ENCODE measurements at regions not wholly inside any gene's neighbourhood (a gene's known extent, or its start where the extent isn't known, plus 50 kb on each side); places are given as distances from the start of the nearest gene placed in this dataset.

GRCh38 chr2:234852941-234853340, 98.9 kb upstream of the SH3BP4 start:
- WGBS, 2 experiments (ENCODE audit: extremely low coverage in 1 of 2, insufficient coverage in 1 of 2, insufficient read length in 1 of 2, insufficient replicate concordance in 2 of 2, low coverage in 1 of 2, low lambda C conversion rate in 2 of 2, missing lambda C conversion rate in 1 of 2), result 81% methylated on average over 5 of the region's 5 CpGs; no CpG with 5 or more reads in 1 of the 2 experiments
- no peak for TF ChIP-seq SUZ12 (IDR thresholded peaks at IDR 0.05; ENCODE audit: low read length)
- TF ChIP-seq SP4 (IDR thresholded peaks at IDR 0.05; ENCODE audit: low read length), result no peak
- no peak for TF ChIP-seq YY1 (IDR thresholded peaks at IDR 0.05; ENCODE audit: low read depth, low read length)
- TF ChIP-seq JUND (IDR thresholded peaks at IDR 0.05; ENCODE audit: low read length), result no peak
- TF ChIP-seq SP2 (IDR thresholded peaks at IDR 0.05; ENCODE audit: low read length), result no peak
- TF ChIP-seq CREB1 (IDR thresholded peaks at IDR 0.05), result no peak
- TF ChIP-seq, protein P1, sequence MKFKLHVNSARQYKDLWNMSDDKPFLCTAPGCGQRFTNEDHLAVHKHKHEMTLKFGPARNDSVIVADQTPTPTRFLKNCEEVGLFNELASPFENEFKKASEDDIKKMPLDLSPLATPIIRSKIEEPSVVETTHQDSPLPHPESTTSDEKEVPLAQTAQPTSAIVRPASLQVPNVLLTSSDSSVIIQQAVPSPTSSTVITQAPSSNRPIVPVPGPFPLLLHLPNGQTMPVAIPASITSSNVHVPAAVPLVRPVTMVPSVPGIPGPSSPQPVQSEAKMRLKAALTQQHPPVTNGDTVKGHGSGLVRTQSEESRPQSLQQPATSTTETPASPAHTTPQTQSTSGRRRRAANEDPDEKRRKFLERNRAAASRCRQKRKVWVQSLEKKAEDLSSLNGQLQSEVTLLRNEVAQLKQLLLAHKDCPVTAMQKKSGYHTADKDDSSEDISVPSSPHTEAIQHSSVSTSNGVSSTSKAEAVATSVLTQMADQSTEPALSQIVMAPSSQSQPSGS (IDR thresholded peaks at IDR 0.05; ENCODE audit: low read length), result no peak
- no peak for TF ChIP-seq CHD1 (IDR thresholded peaks at IDR 0.05; ENCODE audit: low read depth, low read length)
- no peak for TF ChIP-seq KDM4A (IDR thresholded peaks at IDR 0.05; ENCODE audit: low read depth, low read length, severe bottlenecking)
- no peak for TF ChIP-seq EP300 (IDR thresholded peaks at IDR 0.05; ENCODE audit: borderline replicate concordance in 1 of 2, low read depth in 2 of 2, low read length in 2 of 2)
- no peak for TF ChIP-seq ZNF274 (IDR thresholded peaks at IDR 0.05; ENCODE audit: borderline replicate concordance, extremely low read depth, low read length)
- TF ChIP-seq POLR2AphosphoS5 (IDR thresholded peaks at IDR 0.05; ENCODE audit: low read depth, low read length), result no peak
- TF ChIP-seq HDAC6 (IDR thresholded peaks at IDR 0.05; ENCODE audit: low read depth, low read length), result no peak
- TF ChIP-seq NRF1 (IDR thresholded peaks at IDR 0.05; ENCODE audit: low read depth, low read length), result no peak

More at GRCh38 chr2:234852941-234853340, 98.9 kb upstream of the SH3BP4 start:
- FAIRE-seq (no peak), DNase-seq (ENCODE audit: low read depth in 1 of 2, low spot score in 2 of 2) (no peak)
- H2BK5ac ChIP-seq (ENCODE audit: low read depth, low read length), result no peak overlapping the region
- H3K9me3 ChIP-seq (ENCODE audit: insufficient read depth in 2 of 2, low read depth in 1 of 2, low read length in 1 of 2), result peaks cover 0 to 3% of the 10 kb centered on the region in 2 experiments; a peak in 1 of 4 replicates
- ChIA-PET CTCF (ENCODE audit: partially characterized antibody) (interaction anchor here (1.0 to 1.4 kb wide), 2 partner anchors 29 to 240 kb away, joined by 3 to 4 read pairs; no protein-coding TSS in a partner anchor), POLR2A (ENCODE audit: partially characterized antibody) (no interaction called here)
- H3K18ac ChIP-seq (ENCODE audit: extremely low read depth, low read length), result no peak overlapping the region
- no peak overlapping the region for H3K23ac ChIP-seq (ENCODE audit: insufficient read length)
- H2BK20ac ChIP-seq (ENCODE audit: low read length), result no peak overlapping the region
- H3K4me1 ChIP-seq (replicated peaks in 1 of 4; ENCODE audit: control insufficient read depth in 3 of 4, insufficient read depth in 4 of 4, low read length in 3 of 4), result peaks cover 0 to 1% (median 0%) of the 10 kb centered on the region in 4 experiments; a peak in 1 of 7 replicates
- H4K8ac ChIP-seq (ENCODE audit: extremely low read depth, insufficient read depth, low read length), result no peak overlapping the region
- no peak overlapping the region for H3K56ac ChIP-seq (replicated peaks; ENCODE audit: insufficient read length, low read depth, low read length)
- no peak overlapping the region for H3K4me3 ChIP-seq (ENCODE audit: extremely low read depth in 1 of 4, insufficient read depth in 2 of 4, low read depth in 3 of 4, low read length in 4 of 4)
- H2AK5ac ChIP-seq (ENCODE audit: low read depth, low read length), result no peak overlapping the region
- H3K14ac ChIP-seq (ENCODE audit: insufficient read length), result no peak overlapping the region
- no peaks in the 10 kb centered on the region; the same call in 1 of the 2 replicates for H3K23me2 ChIP-seq (ENCODE audit: low read depth, low read length)
- no peaks in the 10 kb centered on the region for H4K20me1 ChIP-seq (replicated peaks in 1 of 2; ENCODE audit: control insufficient read depth in 1 of 2, insufficient read depth in 2 of 2, low read length in 2 of 2)
- H3K36me3 ChIP-seq (ENCODE audit: control insufficient read depth in 2 of 4, insufficient read depth in 4 of 4, low read length in 3 of 4), result no peaks in the 10 kb centered on the region
- no peak overlapping the region for H2BK15ac ChIP-seq (ENCODE audit: low read length)
- no peak overlapping the region for H3K4me2 ChIP-seq (ENCODE audit: insufficient read depth in 1 of 2, low read depth in 2 of 2, low read length in 2 of 2)
- no peaks in the 10 kb centered on the region for H3K79me2 ChIP-seq (ENCODE audit: control insufficient read depth in 1 of 2, insufficient read depth in 2 of 2, low read length in 2 of 2)
- H2BK120ac ChIP-seq (replicated peaks; ENCODE audit: low read depth, low read length), result no peak overlapping the region
- no peak overlapping the region for H2BK12ac ChIP-seq (ENCODE audit: low read depth, low read length)
- H4K91ac ChIP-seq (replicated peaks; ENCODE audit: insufficient read length, low read length), result no peak overlapping the region
- H3K4ac ChIP-seq (replicated peaks; ENCODE audit: insufficient read length, low read depth, low read length), result no peak overlapping the region
- no peaks in the 10 kb centered on the region for H3K27me3 ChIP-seq (replicated peaks in 1 of 4; ENCODE audit: control insufficient read depth in 3 of 4, extremely low read depth in 1 of 4, insufficient read depth in 3 of 4, low read length in 3 of 4)
- H4K5ac ChIP-seq (ENCODE audit: insufficient read length, low read depth, low read length), result no peak overlapping the region
- no peaks in the 10 kb centered on the region; the same call in 1 of the 2 replicates for H3K79me1 ChIP-seq (ENCODE audit: low read depth, low read length)
- H2AFZ ChIP-seq (ENCODE audit: low read length), result no peak overlapping the region
- no peak overlapping the region for H3K27ac ChIP-seq (ENCODE audit: low read depth, low read length)
- no peak overlapping the region for H3K9ac ChIP-seq (replicated peaks in 1 of 4; ENCODE audit: extremely low read depth in 1 of 4, low read depth in 3 of 4, low read length in 3 of 4)
